T-helper 9 cell (primary cell): ENCODE measurements at regions not wholly inside any gene's neighbourhood (a gene's known extent, or its start where the extent isn't known, plus 50 kb on each side); places are given as distances from the start of the nearest gene placed in this dataset.
"Not testable (repeated sequence)": the region's sequence is repeated elsewhere in the genome, so short reads cannot be mapped to it uniquely, and the experiment has no call there.

Experiments used
- DNase-seq: peaks from one replicate; pipeline ENCODE4 v3.0.0-alpha.2; 2020

- no peak for DNase-seq
Measured at GRCh38 chr9:96062031-96062430, 186.5 kb downstream of the ERCC6L2 start.

- peak; percentile 16 for DNase-seq
Measured at GRCh38 chr9:96061293-96061987, 185.9 kb downstream of the ERCC6L2 start.

- no peak for DNase-seq
Measured at GRCh38 chr9:96058218-96058617, 182.7 kb downstream of the ERCC6L2 start.

- no peak for DNase-seq
Measured at GRCh38 chr9:96057155-96057554, 181.7 kb downstream of the ERCC6L2 start.

- no peak for DNase-seq
Measured at GRCh38 chr9:96056226-96056625, 180.7 kb downstream of the ERCC6L2 start.

GRCh38 chr9:96054248-96054647 lies 178.8 kb downstream of the ERCC6L2 start:
- not testable (repeated sequence) for DNase-seq

DNA sequence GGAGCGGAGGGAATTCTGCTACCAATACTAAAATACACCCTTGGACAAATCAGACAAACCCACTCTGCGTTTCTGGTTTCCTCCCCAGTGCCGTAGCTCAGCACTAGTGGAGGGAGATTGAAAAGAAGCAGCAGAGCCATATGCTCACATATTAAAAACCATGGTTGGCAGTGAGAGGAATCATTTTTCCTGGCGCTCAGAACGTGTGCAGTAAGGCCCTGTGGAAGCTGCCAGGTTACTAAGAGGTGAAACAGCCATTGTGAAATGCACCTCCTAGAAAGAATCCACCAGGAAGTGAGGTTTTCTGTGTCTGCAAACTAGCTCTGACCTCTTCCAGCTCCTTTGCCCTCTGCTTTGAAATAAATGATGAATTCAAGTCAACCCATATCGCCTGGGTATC lies 177.2 kb downstream of the ERCC6L2 start:
- DNase-seq: no peak

DNA sequence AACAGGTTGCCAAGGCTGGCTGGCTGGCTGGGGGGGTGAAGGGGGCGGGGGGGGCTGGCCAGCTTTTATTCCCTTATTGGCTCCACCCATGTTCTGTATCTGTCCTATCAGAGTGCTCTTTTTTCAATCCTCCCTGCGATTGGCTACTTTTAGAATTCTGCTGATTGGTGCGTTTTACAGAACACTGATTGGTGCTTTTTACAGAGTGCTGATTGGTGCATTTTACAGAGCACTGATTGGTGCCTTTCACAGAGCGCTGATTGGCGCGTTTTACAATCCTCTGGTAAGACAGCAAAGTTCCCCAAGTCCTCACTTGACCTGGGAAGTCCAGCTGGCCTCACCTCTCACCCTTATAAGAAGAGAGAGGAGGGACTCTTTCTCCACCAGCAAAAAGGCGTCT lies 175.9 kb downstream of the ERCC6L2 start:
- no peak for DNase-seq

GRCh38 chr9:96050861-96051155 lies 175.3 kb downstream of the ERCC6L2 start:
- no peak for DNase-seq

GRCh38 chr9:96050048-96050860 lies 174.8 kb downstream of the ERCC6L2 start:
- DNase-seq: no peak

GRCh38 chr9:96048956-96049831 lies 173.7 kb downstream of the ERCC6L2 start:
- DNase-seq: no peak

DNA sequence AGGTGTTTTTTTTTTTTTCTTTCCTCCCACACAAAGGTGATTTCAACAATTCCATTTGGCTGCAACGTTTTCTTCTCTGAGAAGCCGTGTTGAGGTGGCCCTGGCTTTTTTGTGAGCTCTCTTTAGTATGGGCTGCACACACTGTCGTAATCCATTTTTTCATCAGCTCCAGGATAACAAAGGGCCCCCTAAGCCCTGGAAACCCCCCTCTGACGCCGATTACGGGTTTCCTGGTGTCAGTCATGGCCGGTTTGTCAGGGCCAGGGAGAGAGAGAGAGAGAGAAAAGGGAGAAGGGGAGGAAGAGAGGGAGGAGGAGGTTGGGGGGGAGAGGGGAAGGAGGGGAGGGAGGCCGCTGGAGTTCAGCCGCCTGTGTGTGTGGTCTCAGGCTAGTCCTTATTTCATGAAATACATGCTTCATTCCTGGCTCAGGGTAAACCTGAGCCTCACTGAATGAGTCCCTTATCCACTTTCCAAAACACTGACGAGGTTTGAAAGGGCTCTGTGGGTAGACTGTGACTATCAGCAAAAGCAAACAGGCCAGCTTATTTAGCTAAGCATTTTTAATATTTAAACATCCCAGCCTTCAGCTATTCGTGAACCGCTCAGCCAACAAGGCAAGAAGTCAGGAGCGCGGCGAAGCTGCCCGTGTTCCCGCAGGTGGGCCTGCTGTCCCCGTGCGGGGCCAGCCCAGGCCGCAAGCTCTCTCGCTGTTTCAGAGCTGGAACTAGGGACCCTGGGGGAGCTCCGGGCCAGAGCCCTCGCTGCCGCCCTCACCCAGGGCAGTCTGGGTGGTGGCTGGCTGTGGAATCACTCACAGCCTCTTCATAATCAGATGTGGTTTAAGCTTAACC lies 172.8 kb downstream of the ERCC6L2 start:
- no peak for DNase-seq

DNA sequence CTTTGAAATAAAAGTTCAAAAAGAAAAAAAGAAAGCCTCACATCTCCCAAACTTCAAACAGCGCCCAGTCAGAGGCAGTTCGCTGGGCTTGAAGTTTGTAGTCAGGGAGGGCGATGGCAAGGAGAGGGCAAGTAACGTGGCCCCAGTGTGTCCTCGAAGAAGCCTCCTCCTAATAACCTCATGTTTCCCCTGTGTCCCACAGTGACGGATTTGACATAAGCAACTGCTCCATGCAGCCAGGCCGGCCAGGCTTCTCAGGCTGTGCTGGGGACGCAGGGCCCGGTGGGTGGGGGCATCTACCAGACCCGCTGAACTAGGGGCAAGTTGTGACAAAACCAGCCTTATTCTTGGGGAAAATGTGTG lies 172.2 kb downstream of the ERCC6L2 start:
- DNase-seq: no peak

DNA sequence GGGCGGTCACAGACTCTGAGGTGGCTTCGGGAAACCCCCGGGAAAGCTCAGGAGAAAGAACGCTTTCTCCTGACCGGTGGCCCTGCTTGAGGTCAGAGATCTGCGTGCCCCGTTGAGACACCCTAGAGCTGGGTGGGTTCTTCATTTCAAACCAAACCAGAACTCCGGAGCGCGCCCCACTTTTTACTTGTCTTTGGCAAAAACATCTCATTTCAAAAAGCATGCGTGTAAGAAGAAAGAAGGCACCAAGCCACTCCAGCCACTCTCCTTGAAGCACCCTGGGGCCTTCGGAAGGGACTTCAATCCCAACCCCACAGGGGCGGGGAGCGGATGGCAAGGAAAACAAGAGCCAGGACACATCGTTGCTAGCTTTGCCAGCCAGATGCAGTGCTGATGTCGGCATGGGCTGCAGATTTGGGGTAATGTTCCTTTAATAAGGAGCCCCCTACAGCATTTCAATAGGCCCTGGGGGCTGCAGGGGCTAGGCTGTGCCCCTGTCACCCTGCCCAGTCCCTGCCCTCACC lies 171.7 kb downstream of the ERCC6L2 start:
- DNase-seq: no peak

DNA sequence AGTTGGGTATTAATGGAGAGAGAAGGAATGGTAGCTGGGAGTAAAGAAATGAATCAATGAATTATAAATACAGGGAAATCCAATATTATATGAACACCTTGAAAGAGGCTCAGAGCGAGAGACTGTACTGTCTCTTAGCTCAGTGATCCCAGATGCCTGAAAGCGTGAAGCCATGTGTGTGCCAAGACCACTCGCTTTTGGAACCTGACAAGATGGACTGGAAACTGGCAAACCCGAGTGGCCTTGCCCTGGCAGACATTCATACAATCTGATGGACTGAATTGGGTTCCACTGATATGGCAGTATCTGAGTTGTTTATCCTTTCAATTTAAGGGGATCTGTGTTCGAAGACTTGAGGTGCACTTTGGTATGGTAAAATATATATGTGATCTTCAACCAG lies 170.3 kb downstream of the ERCC6L2 start:
- DNase-seq: no peak

- DNase-seq: no peak
Measured at GRCh38 chr9:96044401-96044800, 168.9 kb downstream of the ERCC6L2 start.

DNA sequence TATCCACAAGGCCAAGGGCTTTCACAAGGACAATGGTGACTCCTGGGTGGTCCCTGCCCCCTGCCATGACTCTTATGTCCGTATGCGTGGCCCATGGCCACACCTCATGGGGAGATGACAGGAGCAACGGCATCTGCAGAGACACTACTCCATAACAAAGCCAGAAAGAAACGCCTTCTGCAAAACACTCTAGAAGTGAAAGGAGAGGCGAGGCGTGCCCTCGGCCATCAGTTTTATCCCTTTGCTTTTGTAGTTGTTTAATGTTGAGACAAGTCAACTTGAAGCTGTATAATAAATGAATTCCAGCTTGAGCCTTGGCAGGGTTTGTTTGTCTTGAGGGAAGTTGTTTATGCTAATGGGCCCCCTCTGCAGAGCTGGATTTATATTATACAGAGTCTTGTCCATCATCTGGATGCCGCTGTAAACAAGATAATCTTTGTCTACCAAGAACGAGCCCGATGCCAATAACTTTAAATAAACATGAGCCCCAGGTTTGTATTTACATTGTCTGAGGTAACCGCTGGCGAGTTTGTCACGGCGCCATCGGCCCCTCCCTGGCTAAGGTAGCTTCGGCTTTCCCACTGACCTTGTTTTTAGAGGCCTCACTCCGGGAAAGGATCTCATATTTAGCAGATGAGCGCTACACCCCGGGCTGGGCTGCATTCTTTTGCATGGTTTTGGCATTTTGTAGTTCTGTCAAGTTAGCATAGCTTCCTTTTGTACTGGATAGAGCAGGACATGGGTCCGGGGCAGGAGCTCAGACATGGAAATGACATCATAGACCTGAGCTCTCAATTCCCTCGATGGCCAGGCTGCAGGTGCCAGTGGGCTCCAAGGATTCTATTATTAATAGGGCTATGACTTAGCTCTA lies 165.3 kb downstream of the ERCC6L2 start:
- no peak for DNase-seq

GRCh38 chr9:96038914-96039313 lies 163.4 kb downstream of the ERCC6L2 start:
- DNase-seq: no peak

DNA sequence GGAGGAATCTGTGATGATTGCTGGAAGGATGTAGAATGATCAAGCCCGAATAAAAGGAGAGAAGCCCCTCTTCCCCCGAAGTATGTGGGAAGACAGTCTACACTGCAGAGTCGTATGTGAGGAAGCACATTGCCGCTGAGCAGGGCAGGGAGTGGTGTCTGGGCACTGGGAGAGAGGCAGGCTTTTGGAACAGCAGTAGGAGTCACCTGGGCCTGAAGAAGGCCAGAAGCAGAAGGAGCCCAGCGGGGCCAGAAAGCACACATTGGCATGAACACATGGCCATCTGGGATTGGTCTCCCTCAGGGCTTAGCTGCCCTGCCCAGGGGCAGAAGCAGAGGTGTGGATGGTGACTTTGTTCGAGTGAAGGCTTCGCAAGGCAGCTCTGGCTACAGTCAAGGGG lies 162.8 kb downstream of the ERCC6L2 start:
- DNase-seq: no peak

- DNase-seq: no peak
Measured at GRCh38 chr9:96034553-96035122, 159.1 kb downstream of the ERCC6L2 start.

- DNase-seq: no peak
Measured at GRCh38 chr9:96033896-96034295, 158.4 kb downstream of the ERCC6L2 start.
